HCT116 (cell line): ENCODE measurements at regions not wholly inside any gene's neighbourhood (a gene's known extent, or its start where the extent isn't known, plus 50 kb on each side); places are given as distances from the start of the nearest gene placed in this dataset.

ENCODE experiments used
- ATAC-seq: fragments of 200-7000 bp; cut with Tn5 transposase; 2 replicates; pipeline ENCODE4 v1.9.1; 2020; ENCODE audit warnings: mild to moderate bottlenecking, moderate library complexity
- BruUV-seq: library from RNA; stranded (reverse); fragments of 400-500 nt; replicated peaks from 2 replicates; lab custom pipeline; 2021; lab: Mats Ljungman, UMichigan
- CTCF ChIA-PET: fragments of 300-600 bp; sonication (Branson Sonifier 250); formaldehyde crosslinking; loops from one replicate; lab custom pipeline; 2021; ENCODE audit warnings: antibody characterized with exemption; lab: Charles Lee
- POLR2A ChIA-PET: fragments of 300-600, 350-600 bp; sonication (Branson Sonifier 250); formaldehyde crosslinking; loops from one replicate; lab custom pipeline; 2021; ENCODE audit warnings: antibody characterized with exemption; lab: Charles Lee
- RAD21 ChIA-PET, 2 experiments: fragments of 300-600 bp; sonication (Branson Sonifier 250); formaldehyde crosslinking; loops; one replicate each; lab custom pipeline; 2023; ENCODE audit warnings: low total read pairs in 2 of 2; ENCODE audit not compliant: uncharacterized antibody in 2 of 2, unreplicated experiment in 2 of 2, low non-redundant PET in 1 of 2; lab: Charles Lee
- DNase-seq: peaks from one replicate; pipeline ENCODE4 v3.0.0-alpha.2; 2010; ENCODE audit warnings: low read depth, low spot score
- H2AFZ ChIP-seq: fragments of 200-600 bp; shearing (Covaris generic), sonication (generic); 2 replicates; pipeline ENCODE4 v1.6.1; 2017; ENCODE audit warnings: low read depth, mixed run types, mixed read lengths, antibody characterized with exemption, low read length; ENCODE audit not compliant: poor library complexity, severe bottlenecking
- H3K27ac ChIP-seq: 2 replicates; pipeline ENCODE4 v1.5.1; 2012; ENCODE audit warnings: low read depth, low read length
- H3K27me3 ChIP-seq: fragments of 200-600 bp; sonication (generic); 2 replicates; pipeline ENCODE4 v1.6.1; 2016; ENCODE audit warnings: mixed run types, low read length, mixed read lengths; ENCODE audit not compliant: insufficient read depth
- H3K36me3 ChIP-seq, 2 experiments: fragments of 200-500 bp in 1 of 2; fragments of 200-600 bp in 1 of 2; sonication (Bioruptor generic) in 1 of 2; sonication (generic) in 1 of 2; 2 replicates each; pipeline versions ENCODE4 v1.5.1 to v1.6.1; 2014 to 2016; ENCODE audit warnings: low read length in 2 of 2, inconsistent platforms in 1 of 2, mixed read lengths in 1 of 2, mixed run types in 1 of 2; ENCODE audit not compliant: insufficient read depth in 2 of 2, control insufficient read depth in 1 of 2
- H3K4me1 ChIP-seq, 2 experiments: fragments of 200-600 bp in 1 of 2; sonication (generic) in 1 of 2; 2 replicates each; pipeline versions ENCODE4 v1.5.1 to v1.6.1; 2012 to 2017; ENCODE audit warnings: low read length in 2 of 2, inconsistent platforms in 1 of 2, mild to moderate bottlenecking in 1 of 2, mixed read lengths in 1 of 2, mixed run types in 1 of 2, moderate library complexity in 1 of 2; ENCODE audit not compliant: insufficient read depth in 2 of 2, control insufficient read depth in 1 of 2
- H3K4me2 ChIP-seq: fragments of 200-600 bp; sonication (generic); 2 replicates; pipeline ENCODE4 v1.6.1; 2017; ENCODE audit warnings: mixed run types, low read length, mixed read lengths
- H3K4me3 ChIP-seq, 2 experiments: fragments of 200-600 bp in 1 of 2; sonication (generic) in 1 of 2; replicated peaks in 1 of 2; 2 replicates each; pipeline ENCODE4 v1.5.1; 2011 to 2016; ENCODE audit warnings: low read length in 2 of 2, control low read depth in 1 of 2, low read depth in 1 of 2, mild to moderate bottlenecking in 1 of 2, mixed read lengths in 1 of 2, mixed run types in 1 of 2
- H3K79me2 ChIP-seq: fragments of 200-600 bp; sonication (generic); 2 replicates; pipeline ENCODE4 v1.6.1; 2017; ENCODE audit warnings: mild to moderate bottlenecking, mixed run types, low read length, moderate library complexity, mixed read lengths; ENCODE audit not compliant: insufficient read depth
- H3K9ac ChIP-seq: fragments of 200-600 bp; sonication (generic); 2 replicates; pipeline ENCODE4 v1.6.1; 2016; ENCODE audit warnings: low read length, mixed read lengths
- H3K9me2 ChIP-seq: fragments of 200-600 bp; sonication (generic), shearing (Covaris generic); 2 replicates; pipeline ENCODE4 v1.6.1; 2017; ENCODE audit warnings: mixed run types, mild to moderate bottlenecking, moderate library complexity; ENCODE audit not compliant: insufficient read depth
- H3K9me3 ChIP-seq, 2 experiments: fragments of 200-500 bp in 1 of 2; fragments of 200-600 bp in 1 of 2; sonication (Bioruptor generic) in 1 of 2; sonication (generic) in 1 of 2; 2 replicates each; pipeline ENCODE4 v1.6.1; 2014 to 2017; ENCODE audit warnings: low read length in 2 of 2, mixed read lengths in 2 of 2, inconsistent platforms in 1 of 2, low read depth in 1 of 2, mild to moderate bottlenecking in 1 of 2, mixed run types in 1 of 2, moderate library complexity in 1 of 2; ENCODE audit not compliant: control insufficient read depth in 1 of 2, insufficient read depth in 1 of 2
- H4K20me1 ChIP-seq: fragments of 200-600 bp; sonication (generic), shearing (Covaris generic); 2 replicates; pipeline ENCODE4 v1.6.1; 2017; ENCODE audit warnings: mixed run types, mild to moderate bottlenecking, moderate library complexity; ENCODE audit not compliant: insufficient read depth
- CBX3 ChIP-seq: IDR thresholded peaks from 2 replicates; pipeline ENCODE4 v1.6.1; 2012; ENCODE audit warnings: low read depth
- CEBPB ChIP-seq: IDR thresholded peaks from 2 replicates; pipeline ENCODE4 v1.6.1; 2012; ENCODE audit warnings: low read depth
- EGR1 ChIP-seq: IDR thresholded peaks from 2 replicates; pipeline ENCODE4 v1.6.1; 2012; ENCODE audit warnings: low read depth
- EZH2 ChIP-seq: fragments of 200-600 bp; sonication (generic); IDR thresholded peaks from 2 replicates; pipeline ENCODE4 v1.6.1; 2017; ENCODE audit warnings: antibody characterized with exemption, mixed run types
- EZH2phosphoT487 ChIP-seq: fragments of 200-600 bp; IDR thresholded peaks from 2 replicates; pipeline ENCODE4 v1.6.1; 2018; ENCODE audit warnings: antibody characterized with exemption, borderline replicate concordance
- FOSL1 ChIP-seq: IDR thresholded peaks from 2 replicates; pipeline ENCODE4 v1.6.1; 2012; ENCODE audit warnings: low read depth
- JUND ChIP-seq: IDR thresholded peaks from 2 replicates; pipeline ENCODE4 v1.6.1; 2012
- MAX ChIP-seq: IDR thresholded peaks from 2 replicates; pipeline ENCODE4 v1.6.1; 2012
- POLR2AphosphoS5 ChIP-seq: IDR thresholded peaks from 2 replicates; pipeline ENCODE4 v1.6.1; 2011; ENCODE audit warnings: mild to moderate bottlenecking, low read depth, low read length, moderate library complexity
- RAD21 ChIP-seq: IDR thresholded peaks from 2 replicates; pipeline ENCODE4 v1.6.1; 2012; ENCODE audit warnings: low read depth, mild to moderate bottlenecking
- SIN3A ChIP-seq: IDR thresholded peaks from 2 replicates; pipeline ENCODE4 v1.6.1; 2012; ENCODE audit warnings: low read depth
- SP1 ChIP-seq: IDR thresholded peaks from 2 replicates; pipeline ENCODE4 v1.6.1; 2012; ENCODE audit warnings: low read depth
- SRF ChIP-seq: IDR thresholded peaks from 2 replicates; pipeline ENCODE4 v1.6.1; 2012; ENCODE audit warnings: low read depth
- TCF7L2 ChIP-seq: IDR thresholded peaks from 2 replicates; pipeline ENCODE4 v1.7.0; 2011; ENCODE audit warnings: borderline replicate concordance, inconsistent platforms; ENCODE audit not compliant: insufficient read depth, insufficient read length; ENCODE audit errors: extremely low read depth
- YY1 ChIP-seq: IDR thresholded peaks from 2 replicates; pipeline ENCODE4 v1.6.1; 2011; ENCODE audit warnings: low read length, low read depth, moderate library complexity, mild to moderate bottlenecking; ENCODE audit not compliant: insufficient replicate concordance; ENCODE audit errors: extremely low read depth
- ZBTB33 ChIP-seq: IDR thresholded peaks from 2 replicates; pipeline ENCODE4 v1.6.1; 2011; ENCODE audit warnings: mild to moderate bottlenecking, low read length, moderate library complexity; ENCODE audit not compliant: insufficient replicate concordance; ENCODE audit errors: extremely low read depth
- ZNF274 ChIP-seq: fragments of 200-500 bp; sonication (Bioruptor generic); IDR thresholded peaks from 2 replicates; pipeline ENCODE4 v1.6.1; 2014; ENCODE audit warnings: mild to moderate bottlenecking, low read depth, low read length, inconsistent platforms
- intact Hi-C: fragments of 100-400 bp; cut with micrococcal nuclease; formaldehyde crosslinking; loops from 2 replicates; pipeline ENCODE4 v1.10.0; 2022

GRCh38 chr2:155080373-155080772, 381.9 kb downstream of the KCNJ3 start:
- H2AFZ ChIP-seq: no peak overlapping the region
- no peak overlapping the region for H3K4me2 ChIP-seq
- intact Hi-C loops: no loop called here
- H3K4me1 ChIP-seq: no peaks in the 10 kb centered on the region
- H3K27ac ChIP-seq: no peak overlapping the region
- CTCF ChIA-PET: no interaction called here
- TF ChIP-seq CEBPB (no peak), EGR1 (no peak), YY1 (no peak), TCF7L2 (no peak), CBX3 (no peak), SP1 (no peak), JUND (no peak), RAD21 (no peak), ZNF274 (no peak), FOSL1 (no peak), EZH2phosphoT487 (no peak), SRF (no peak), EZH2 (no peak), MAX (no peak), POLR2AphosphoS5 (no peak), SIN3A (no peak), ZBTB33 (no peak)
- TF ChIP-seq, all 23 proteins: peak for 0
- ATAC-seq (no peak), DNase-seq (no peak)
- ChIA-PET RAD21 (no interaction called here), POLR2A (no interaction called here)
- no peaks in the 10 kb centered on the region for H3K9me3 ChIP-seq
- H3K79me2 ChIP-seq: no peaks in the 10 kb centered on the region
- no peaks in the 10 kb centered on the region for H4K20me1 ChIP-seq
- no peaks in the 10 kb centered on the region for H3K36me3 ChIP-seq
- H3K9ac ChIP-seq: no peak overlapping the region
- H3K4me3 ChIP-seq: no peak overlapping the region
- no peaks in the 10 kb centered on the region for H3K9me2 ChIP-seq
- BruUV-seq: no TSS peak
- no peaks in the 10 kb centered on the region for H3K27me3 ChIP-seq
